Ovary (tissue), 3 donors: ENCODE measurements at regions not wholly inside any gene's neighbourhood (a gene's known extent, or its start where the extent isn't known, plus 50 kb on each side); places are given as distances from the start of the nearest gene placed in this dataset.

Source experiments
- CTCF ChIP-seq, 3 donors: fragments of 450-650 bp in 2 of 3; fragments of 200-600 bp in 1 of 3; IDR thresholded peaks; one replicate each; pipeline versions ENCODE4 v1.5.1 to v1.8.0; 2016 to 2022; ENCODE audit warnings: antibody characterized with exemption in 3 of 3, mild to moderate bottlenecking in 1 of 3
- POLR2A ChIP-seq: fragments of 450-650 bp; IDR thresholded peaks from one replicate; pipeline ENCODE4 v1.6.1; 2017; ENCODE audit warnings: antibody characterized with exemption, mild to moderate bottlenecking, moderate library complexity
- donor health status: DM: no; HTN: no; CAD: no.

GRCh38 chr6:23371132-23371915, 754.7 kb upstream of the NRSN1 start:
- no peak for TF ChIP-seq CTCF (IDR thresholded peaks at IDR 0.05)
- no peak for TF ChIP-seq POLR2A
